Suprapubic skin (tissue), 4 donors: ENCODE measurements at regions not wholly inside any gene's neighbourhood (a gene's known extent, or its start where the extent isn't known, plus 50 kb on each side); places are given as distances from the start of the nearest gene placed in this dataset.
A peak's percentile ranks its signal among the peaks of the same experiment; 100 is the strongest.

Experiments used
- DNase-seq, 2 donors: peaks; one replicate each; pipeline ENCODE4 v3.0.0-alpha.2; 2019; ENCODE audit warnings: low spot score in 2 of 2
- H3K27ac ChIP-seq: fragments of 200-600 bp; sonication (generic); one replicate; pipeline ENCODE4 v1.5.1; 2019
- H3K27me3 ChIP-seq: fragments of 200-600 bp; sonication (generic); one replicate; pipeline ENCODE4 v1.5.1; 2019
- H3K36me3 ChIP-seq: fragments of 200-600 bp; sonication (generic); one replicate; pipeline ENCODE4 v1.5.1; 2019
- H3K4me1 ChIP-seq: fragments of 200-600 bp; sonication (generic); one replicate; pipeline ENCODE4 v1.5.1; 2019
- H3K4me3 ChIP-seq: fragments of 200-600 bp; sonication (generic); one replicate; pipeline ENCODE4 v1.5.1; 2019; ENCODE audit warnings: mild to moderate bottlenecking
- H3K9me3 ChIP-seq: fragments of 200-600 bp; sonication (generic); one replicate; pipeline ENCODE4 v1.5.1; 2019
- EP300 ChIP-seq: sonication (generic); formaldehyde crosslinking; IDR thresholded peaks from one replicate; pipeline ENCODE4 v1.6.1; 2017; ENCODE audit warnings: antibody characterized with exemption
- POLR2A ChIP-seq, 2 donors: fragments of 450-650 bp; IDR thresholded peaks; one replicate each; pipeline ENCODE4 v1.6.1; 2017; ENCODE audit warnings: antibody characterized with exemption in 2 of 2, mild to moderate bottlenecking in 2 of 2, moderate library complexity in 2 of 2
- POLR2AphosphoS5 ChIP-seq, 3 donors: sonication (generic); formaldehyde crosslinking; IDR thresholded peaks; one replicate each; pipeline ENCODE4 v1.6.1; 2017; ENCODE audit warnings: antibody characterized with exemption in 3 of 3
- WGBS: methylation state at CpG from one replicate; pipeline ENCODE4 v1.1.5; 2018; 5-methylcytosine and 5-hydroxymethylcytosine counted together
- TF ChIP-seq, protein P1 (sequence below), 2 donors: fragments of 200-600 bp in 1 of 2; fragments of 450-650 bp in 1 of 2; sonication (generic) in 1 of 2; IDR thresholded peaks; one replicate each; pipeline ENCODE4 v1.5.1; 2016 to 2019; ENCODE audit warnings: antibody characterized with exemption in 2 of 2, mild to moderate bottlenecking in 1 of 2, moderate library complexity in 1 of 2

DNA sequence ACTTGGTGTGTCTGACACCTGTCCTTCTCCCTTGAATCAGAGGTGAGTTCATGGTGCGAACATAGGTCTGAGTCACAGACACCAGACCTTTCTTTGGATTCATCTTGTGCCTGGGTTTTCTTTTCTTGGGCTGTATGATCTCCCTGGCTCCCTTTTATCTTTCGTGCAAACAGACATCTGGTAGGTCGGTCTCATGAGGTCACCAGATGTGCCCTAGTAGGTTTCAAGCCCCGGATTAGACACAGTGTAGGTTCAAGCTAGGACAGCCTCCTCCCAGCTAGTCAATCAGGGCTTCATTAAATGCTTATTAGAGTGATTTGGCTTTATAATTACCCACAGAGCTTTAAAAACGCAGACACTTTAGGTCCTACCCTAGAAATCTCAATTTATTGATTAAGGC, 106.0 kb upstream of the MYO10 start:
- Histone ChIP-seq H3K4me1 (no peaks in the 10 kb centered on the region), H3K9me3 (no peaks in the 10 kb centered on the region), H3K27me3 (no peaks in the 10 kb centered on the region), H3K36me3 (no peaks in the 10 kb centered on the region), H3K4me3 (no peak overlapping the region), H3K27ac (no peak overlapping the region)
- WGBS = 76% methylated on average over 5 of the region's 5 CpGs
- no peak for DNase-seq
- TF ChIP-seq POLR2A (IDR thresholded peaks at IDR 0.05) (no peak), POLR2AphosphoS5 (IDR thresholded peaks at IDR 0.05) (no peak), EP300 (no peak)
- TF ChIP-seq, protein P1, sequence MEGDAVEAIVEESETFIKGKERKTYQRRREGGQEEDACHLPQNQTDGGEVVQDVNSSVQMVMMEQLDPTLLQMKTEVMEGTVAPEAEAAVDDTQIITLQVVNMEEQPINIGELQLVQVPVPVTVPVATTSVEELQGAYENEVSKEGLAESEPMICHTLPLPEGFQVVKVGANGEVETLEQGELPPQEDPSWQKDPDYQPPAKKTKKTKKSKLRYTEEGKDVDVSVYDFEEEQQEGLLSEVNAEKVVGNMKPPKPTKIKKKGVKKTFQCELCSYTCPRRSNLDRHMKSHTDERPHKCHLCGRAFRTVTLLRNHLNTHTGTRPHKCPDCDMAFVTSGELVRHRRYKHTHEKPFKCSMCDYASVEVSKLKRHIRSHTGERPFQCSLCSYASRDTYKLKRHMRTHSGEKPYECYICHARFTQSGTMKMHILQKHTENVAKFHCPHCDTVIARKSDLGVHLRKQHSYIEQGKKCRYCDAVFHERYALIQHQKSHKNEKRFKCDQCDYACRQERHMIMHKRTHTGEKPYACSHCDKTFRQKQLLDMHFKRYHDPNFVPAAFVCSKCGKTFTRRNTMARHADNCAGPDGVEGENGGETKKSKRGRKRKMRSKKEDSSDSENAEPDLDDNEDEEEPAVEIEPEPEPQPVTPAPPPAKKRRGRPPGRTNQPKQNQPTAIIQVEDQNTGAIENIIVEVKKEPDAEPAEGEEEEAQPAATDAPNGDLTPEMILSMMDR (IDR thresholded peaks at IDR 0.05) = no peak

- Histone ChIP-seq H3K4me1 (no peaks in the 10 kb centered on the region), H3K27me3 (no peaks in the 10 kb centered on the region), H3K36me3 (no peaks in the 10 kb centered on the region), H3K9me3 (no peaks in the 10 kb centered on the region), H3K4me3 (no peak overlapping the region), H3K27ac (no peak overlapping the region)
- no peak for TF ChIP-seq POLR2AphosphoS5 (IDR thresholded peaks at IDR 0.05)
- TF ChIP-seq POLR2A (IDR thresholded peaks at IDR 0.05) = no peak
- no peak for TF ChIP-seq EP300
- TF ChIP-seq, protein P1 (IDR thresholded peaks at IDR 0.05) = no peak
- no peak for DNase-seq
These were observed 110.2 kb upstream of the MYO10 start for GRCh38 chr5:17046320-17046719.

GRCh38 chr5:17050236-17050635, 114.1 kb upstream of the MYO10 start:
- 82% methylated on average over 3 of the region's 3 CpGs for WGBS
- Histone ChIP-seq H3K4me1 (no peaks in the 10 kb centered on the region), H3K9me3 (no peaks in the 10 kb centered on the region), H3K36me3 (no peaks in the 10 kb centered on the region), H3K4me3 (no peak overlapping the region), H3K27ac (no peak overlapping the region), H3K27me3 (no peaks in the 10 kb centered on the region)
- no peak for TF ChIP-seq EP300
- TF ChIP-seq, protein P1 (IDR thresholded peaks at IDR 0.05) = no peak
- no peak for TF ChIP-seq POLR2AphosphoS5 (IDR thresholded peaks at IDR 0.05)
- TF ChIP-seq POLR2A (IDR thresholded peaks at IDR 0.05) = no peak
- DNase-seq = no peak

DNA sequence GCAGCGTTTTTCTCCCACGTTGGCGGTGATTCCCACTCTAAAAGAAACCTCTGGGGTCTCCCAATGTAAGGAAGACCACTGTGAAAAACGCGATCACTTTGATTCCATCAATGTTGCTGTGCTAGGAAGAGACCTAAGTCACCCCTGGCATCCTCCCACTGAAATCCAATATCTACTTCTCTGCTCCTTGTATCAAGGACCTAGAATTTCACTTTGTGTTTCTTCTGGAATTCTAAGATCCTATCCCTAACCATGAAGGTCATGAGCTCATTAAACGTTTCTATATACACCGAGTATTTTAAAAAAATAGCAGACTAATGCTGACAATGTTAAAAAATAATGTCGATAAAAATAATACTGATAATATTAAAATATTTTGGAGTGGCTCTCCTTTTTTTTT, 118.8 kb upstream of the MYO10 start:
- 75% methylated on average over 8 of the region's 8 CpGs for WGBS
- Histone ChIP-seq H3K36me3 (no peaks in the 10 kb centered on the region), H3K4me1 (peaks cover 19% of the 10 kb centered on the region), H3K9me3 (no peaks in the 10 kb centered on the region), H3K4me3 (no peak overlapping the region), H3K27ac (no peak overlapping the region), H3K27me3 (no peaks in the 10 kb centered on the region)
- no peak for DNase-seq
- TF ChIP-seq POLR2A (IDR thresholded peaks at IDR 0.05) (no peak), POLR2AphosphoS5 (IDR thresholded peaks at IDR 0.05) (no peak), EP300 (no peak)
- TF ChIP-seq, protein P1 (IDR thresholded peaks at IDR 0.05) = no peak

GRCh38 chr5:17056141-17056631, 120.1 kb upstream of the MYO10 start:
- Histone ChIP-seq H3K4me1 (peaks cover 19% of the 10 kb centered on the region), H3K27ac (no peak overlapping the region), H3K27me3 (no peaks in the 10 kb centered on the region), H3K9me3 (no peaks in the 10 kb centered on the region), H3K36me3 (no peaks in the 10 kb centered on the region), H3K4me3 (no peak overlapping the region)
- TF ChIP-seq POLR2AphosphoS5 (IDR thresholded peaks at IDR 0.05) (peak in 1 of 3 donors; percentile 4), EP300 (no peak)
- no peak for DNase-seq
- WGBS = 34% methylated on average over 7 of the region's 7 CpGs

DNA sequence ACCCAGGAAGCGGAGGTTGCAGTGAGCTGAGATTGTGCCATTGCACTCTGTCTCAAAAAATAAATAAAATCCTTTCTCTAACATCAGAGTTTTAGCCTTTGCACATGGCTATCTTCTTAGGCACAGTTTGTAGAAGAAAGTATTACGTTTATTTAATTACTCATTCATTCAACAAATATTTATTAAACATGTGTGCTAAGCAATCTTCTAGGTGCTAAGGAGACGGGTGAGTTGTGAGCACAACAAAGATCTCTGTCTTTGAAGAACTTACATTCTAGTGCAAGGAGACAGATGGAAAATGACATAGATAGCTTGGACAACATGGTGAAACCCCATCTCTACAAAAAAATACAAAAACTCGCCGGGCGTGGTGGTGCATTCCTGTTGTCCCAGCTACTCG, 122.3 kb upstream of the MYO10 start:
- DNase-seq = no peak
- no peak overlapping the region for H3K27ac ChIP-seq
- H3K36me3 ChIP-seq = no peaks in the 10 kb centered on the region
- H3K9me3 ChIP-seq = no peaks in the 10 kb centered on the region
- H3K4me3 ChIP-seq = no peak overlapping the region
- H3K4me1 ChIP-seq = peaks cover 19% of the 10 kb centered on the region
- no peaks in the 10 kb centered on the region for H3K27me3 ChIP-seq
- 75% methylated on average over 7 of the region's 7 CpGs for WGBS
- TF ChIP-seq POLR2AphosphoS5 (IDR thresholded peaks at IDR 0.05) (no peak), EP300 (no peak), POLR2A (IDR thresholded peaks at IDR 0.05) (no peak)
- TF ChIP-seq, protein P1 (IDR thresholded peaks at IDR 0.05) = no peak
